NCI-H146 treated with DMSO at 0.1 percent for 48 hours (cell line): ENCODE measurements at regions not wholly inside any gene's neighbourhood (a gene's known extent, or its start where the extent isn't known, plus 50 kb on each side); places are given as distances from the start of the nearest gene placed in this dataset.
"Not testable (repeated sequence)": the region's sequence is repeated elsewhere in the genome, so short reads cannot be mapped to it uniquely, and the experiment has no call there.

Experiments
- DNase-seq: peaks from one replicate; lab custom pipeline; 2025; ENCODE audit not compliant: unreplicated experiment; lab: John Stamatoyannopoulos, UW

- DNase-seq, result no peak
Observed at GRCh38 chr1:96559181-96559580, 162.4 kb upstream of the PTBP2 start.

- no peak for DNase-seq
Observed at GRCh38 chr1:96559707-96560596, 161.6 kb upstream of the PTBP2 start.

- no peak for DNase-seq
Observed at GRCh38 chr1:96562094-96562493, 159.5 kb upstream of the PTBP2 start.

- not testable (repeated sequence) for DNase-seq
Observed at GRCh38 chr1:96564401-96564800, 157.2 kb upstream of the PTBP2 start.

- DNase-seq, result no peak
Observed at GRCh38 chr1:96565546-96565945, 156.0 kb upstream of the PTBP2 start.

GRCh38 chr1:96568639-96569038, 152.9 kb upstream of the PTBP2 start:
- DNase-seq, result no peak

- DNase-seq, result no peak
Observed at GRCh38 chr1:96569288-96569687, 152.3 kb upstream of the PTBP2 start.

GRCh38 chr1:96579636-96580035, 141.9 kb upstream of the PTBP2 start:
- DNase-seq, result no peak

GRCh38 chr1:96580920-96581319, 140.7 kb upstream of the PTBP2 start:
- no peak for DNase-seq

- no peak for DNase-seq
Observed at GRCh38 chr1:96581772-96582171, 139.8 kb upstream of the PTBP2 start.

- DNase-seq, result no peak
Observed at GRCh38 chr1:96583903-96584302, 137.7 kb upstream of the PTBP2 start.

GRCh38 chr1:96587222-96587621, 134.4 kb upstream of the PTBP2 start:
- no peak for DNase-seq

GRCh38 chr1:96588416-96588995, 133.1 kb upstream of the PTBP2 start:
- no peak for DNase-seq

- DNase-seq, result not testable (repeated sequence)
Observed at GRCh38 chr1:96595530-96595929, 126.1 kb upstream of the PTBP2 start.

- DNase-seq, result no peak
Observed at GRCh38 chr1:96596226-96596922, 125.2 kb upstream of the PTBP2 start.

GRCh38 chr1:96597218-96597617, 124.4 kb upstream of the PTBP2 start:
- DNase-seq, result no peak

- no peak for DNase-seq
Observed at GRCh38 chr1:96598416-96599168, 123.0 kb upstream of the PTBP2 start.

GRCh38 chr1:96604620-96605019, 117.0 kb upstream of the PTBP2 start:
- DNase-seq, result not testable (repeated sequence)

GRCh38 chr1:96617375-96617774, 104.2 kb upstream of the PTBP2 start:
- DNase-seq, result not testable (repeated sequence)

- DNase-seq, result no peak
Observed at GRCh38 chr1:96632045-96632664, 89.4 kb upstream of the PTBP2 start.

- no peak for DNase-seq
Observed at GRCh38 chr1:96633695-96634094, 87.9 kb upstream of the PTBP2 start.
